ENCODE measurements at regions not wholly inside any gene's neighbourhood (a gene's known extent, or its start where the extent isn't known, plus 50 kb on each side); places are given as distances from the start of the nearest gene placed in this dataset.

DNA sequence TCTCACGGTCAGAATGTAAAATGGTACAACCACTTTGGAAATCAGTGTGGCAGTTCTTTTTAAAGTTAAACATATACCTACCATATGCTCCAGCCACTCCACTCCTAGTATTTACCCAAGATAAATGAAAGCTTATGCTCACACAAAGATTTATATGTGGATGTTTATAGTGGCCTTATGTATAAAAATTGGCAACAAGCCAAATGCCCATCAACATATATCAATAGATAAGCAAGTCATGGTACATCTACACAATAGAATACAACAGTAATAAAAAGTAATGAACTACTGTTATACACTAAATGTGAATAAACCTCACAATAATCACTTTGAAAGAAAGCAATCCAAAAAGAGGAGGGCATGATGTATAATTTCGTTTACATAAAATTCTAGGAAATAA, 153.5 kb upstream of the LMCD1 start:
- no peak for TF ChIP-seq POLR2A (IDR thresholded peaks at IDR 0.05; ENCODE audit: low read depth, low read length)
- TF ChIP-seq, protein P1, sequence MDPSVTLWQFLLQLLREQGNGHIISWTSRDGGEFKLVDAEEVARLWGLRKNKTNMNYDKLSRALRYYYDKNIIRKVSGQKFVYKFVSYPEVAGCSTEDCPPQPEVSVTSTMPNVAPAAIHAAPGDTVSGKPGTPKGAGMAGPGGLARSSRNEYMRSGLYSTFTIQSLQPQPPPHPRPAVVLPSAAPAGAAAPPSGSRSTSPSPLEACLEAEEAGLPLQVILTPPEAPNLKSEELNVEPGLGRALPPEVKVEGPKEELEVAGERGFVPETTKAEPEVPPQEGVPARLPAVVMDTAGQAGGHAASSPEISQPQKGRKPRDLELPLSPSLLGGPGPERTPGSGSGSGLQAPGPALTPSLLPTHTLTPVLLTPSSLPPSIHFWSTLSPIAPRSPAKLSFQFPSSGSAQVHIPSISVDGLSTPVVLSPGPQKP (IDR thresholded peaks at IDR 0.05; ENCODE audit: borderline replicate concordance, low read depth, low read length) = no peak
- TF ChIP-seq, protein P2, sequence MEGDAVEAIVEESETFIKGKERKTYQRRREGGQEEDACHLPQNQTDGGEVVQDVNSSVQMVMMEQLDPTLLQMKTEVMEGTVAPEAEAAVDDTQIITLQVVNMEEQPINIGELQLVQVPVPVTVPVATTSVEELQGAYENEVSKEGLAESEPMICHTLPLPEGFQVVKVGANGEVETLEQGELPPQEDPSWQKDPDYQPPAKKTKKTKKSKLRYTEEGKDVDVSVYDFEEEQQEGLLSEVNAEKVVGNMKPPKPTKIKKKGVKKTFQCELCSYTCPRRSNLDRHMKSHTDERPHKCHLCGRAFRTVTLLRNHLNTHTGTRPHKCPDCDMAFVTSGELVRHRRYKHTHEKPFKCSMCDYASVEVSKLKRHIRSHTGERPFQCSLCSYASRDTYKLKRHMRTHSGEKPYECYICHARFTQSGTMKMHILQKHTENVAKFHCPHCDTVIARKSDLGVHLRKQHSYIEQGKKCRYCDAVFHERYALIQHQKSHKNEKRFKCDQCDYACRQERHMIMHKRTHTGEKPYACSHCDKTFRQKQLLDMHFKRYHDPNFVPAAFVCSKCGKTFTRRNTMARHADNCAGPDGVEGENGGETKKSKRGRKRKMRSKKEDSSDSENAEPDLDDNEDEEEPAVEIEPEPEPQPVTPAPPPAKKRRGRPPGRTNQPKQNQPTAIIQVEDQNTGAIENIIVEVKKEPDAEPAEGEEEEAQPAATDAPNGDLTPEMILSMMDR (conservative IDR thresholded peaks at IDR 0.05; ENCODE audit: low read depth, low read length) = no peak
- no peak for TF ChIP-seq RAD21 (IDR thresholded peaks at IDR 0.05; ENCODE audit: low read length)
- TF ChIP-seq BHLHE40 (IDR thresholded peaks at IDR 0.05; ENCODE audit: low read depth, low read length) = no peak
- no peak for TF ChIP-seq RFX5 (IDR thresholded peaks at IDR 0.05; ENCODE audit: low read depth, low read length)
- no peak for TF ChIP-seq MAZ (IDR thresholded peaks at IDR 0.05; ENCODE audit: borderline replicate concordance, low read depth, low read length)

All from IMR-90 (cell line).